GM21515 (cell line): ENCODE measurements at regions not wholly inside any gene's neighbourhood (a gene's known extent, or its start where the extent isn't known, plus 50 kb on each side); places are given as distances from the start of the nearest gene placed in this dataset.

Experiments used
- ATAC-seq: cut with Tn5 transposase; IDR thresholded peaks from one replicate; pipeline ENCODE4 v1.9.1; 2021; ENCODE audit not compliant: unreplicated experiment

GRCh38 chr7:132672200-132672990 lies 96.1 kb upstream of the PLXNA4 start:
- ATAC-seq: no peak

GRCh38 chr7:132666774-132667172 lies 90.5 kb upstream of the PLXNA4 start:
- ATAC-seq: no peak

- ATAC-seq: no peak
Measured at GRCh38 chr7:132666071-132666773, 90.0 kb upstream of the PLXNA4 start.

- no peak for ATAC-seq
Measured at GRCh38 chr7:132656846-132657776, 80.8 kb upstream of the PLXNA4 start.

- no peak for ATAC-seq
Measured at GRCh38 chr7:132656341-132656740, 80.1 kb upstream of the PLXNA4 start.

GRCh38 chr7:132655131-132655727 lies 79.0 kb upstream of the PLXNA4 start:
- ATAC-seq: no peak

- ATAC-seq: peak; percentile 61
Measured at GRCh38 chr7:132654150-132654549, 77.9 kb upstream of the PLXNA4 start.

GRCh38 chr7:132653366-132653930 lies 77.2 kb upstream of the PLXNA4 start:
- ATAC-seq: no peak

GRCh38 chr7:132652507-132652906 lies 76.2 kb upstream of the PLXNA4 start:
- ATAC-seq: no peak

- no peak for ATAC-seq
Measured at GRCh38 chr7:132650498-132650897, 74.2 kb upstream of the PLXNA4 start.

GRCh38 chr7:132647311-132647710 lies 71.0 kb upstream of the PLXNA4 start:
- ATAC-seq: no peak

GRCh38 chr7:132646052-132646451 lies 69.8 kb upstream of the PLXNA4 start:
- no peak for ATAC-seq

GRCh38 chr7:132643302-132643701 lies 67.0 kb upstream of the PLXNA4 start:
- no peak for ATAC-seq

GRCh38 chr7:132641238-132641637 lies 65.0 kb upstream of the PLXNA4 start:
- no peak for ATAC-seq

- ATAC-seq: no peak
Measured at GRCh38 chr7:132639983-132640382, 63.7 kb upstream of the PLXNA4 start.

GRCh38 chr7:132638000-132638399 lies 61.7 kb upstream of the PLXNA4 start:
- no peak for ATAC-seq

- no peak for ATAC-seq
Measured at GRCh38 chr7:132636581-132636980, 60.3 kb upstream of the PLXNA4 start.

GRCh38 chr7:132635127-132635526 lies 58.9 kb upstream of the PLXNA4 start:
- no peak for ATAC-seq

- ATAC-seq: no peak
Measured at GRCh38 chr7:132630834-132631233, 54.6 kb upstream of the PLXNA4 start.
